Right atrium auricular region (tissue), 2 donors: ENCODE measurements at regions not wholly inside any gene's neighbourhood (a gene's known extent, or its start where the extent isn't known, plus 50 kb on each side); places are given as distances from the start of the nearest gene placed in this dataset.
"Not testable (repeated sequence)": the region's sequence is repeated elsewhere in the genome, so short reads cannot be mapped to it uniquely, and the experiment has no call there.

Source experiments
- DNase-seq: peaks from one replicate; pipeline ENCODE4 v3.0.0-alpha.2; 2019; ENCODE audit warnings: low spot score
- H3K27ac ChIP-seq, 2 donors: fragments of 200-600 bp; sonication (generic); 1 replicate in 1 of 2; 2 replicates in 1 of 2; pipeline ENCODE4 v1.5.1; 2016 to 2019
- H3K27me3 ChIP-seq, 2 donors: fragments of 200-600 bp; sonication (generic); one replicate each; pipeline versions ENCODE4 v1.5.1 to v1.6.0; 2017 to 2019
- H3K36me3 ChIP-seq: fragments of 200-600 bp; sonication (generic); one replicate; pipeline ENCODE4 v1.5.1; 2016
- H3K4me1 ChIP-seq, 2 donors: fragments of 200-600 bp; sonication (generic); one replicate each; pipeline versions ENCODE4 v1.5.1 to v1.6.0; 2017 to 2019
- H3K4me3 ChIP-seq, 2 donors: fragments of 200-600 bp; sonication (generic); 1 replicate in 1 of 2; 2 replicates in 1 of 2; pipeline ENCODE4 v1.5.1; 2017 to 2019; ENCODE audit warnings: mild to moderate bottlenecking in 1 of 2, moderate library complexity in 1 of 2
- H3K9me3 ChIP-seq, 2 donors: fragments of 200-600 bp; sonication (generic); one replicate each; pipeline ENCODE4 v1.5.1; 2019
- TF ChIP-seq, protein P1 (sequence below), 2 donors: fragments of 200-600 bp; sonication (generic); IDR thresholded peaks; one replicate each; pipeline ENCODE4 v1.5.1; 2019; ENCODE audit warnings: antibody characterized with exemption in 2 of 2

DNA sequence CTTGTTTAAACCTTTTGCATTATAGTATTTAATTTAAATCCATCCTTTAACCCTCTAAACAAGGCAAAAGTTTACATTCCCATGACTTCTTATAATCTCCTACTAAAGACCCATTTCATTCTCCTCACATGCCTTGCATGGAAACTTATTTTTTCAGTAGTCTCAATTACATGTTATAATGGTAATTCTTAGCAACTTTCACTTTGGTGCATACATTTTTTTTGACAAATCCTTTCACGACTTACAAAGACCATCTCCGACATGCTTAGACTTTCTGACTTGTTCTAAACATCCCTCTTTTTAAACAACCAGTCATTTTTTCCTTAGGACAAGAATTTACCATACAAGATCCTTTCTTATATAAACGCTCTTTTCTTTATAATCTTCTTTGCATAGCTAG is 615.4 kb upstream of the GBE1 start:
- H3K36me3 ChIP-seq: no peaks in the 10 kb centered on the region
- no peaks in the 10 kb centered on the region for H3K4me1 ChIP-seq
- no peaks in the 10 kb centered on the region for H3K27me3 ChIP-seq
- no peak overlapping the region for H3K4me3 ChIP-seq
- H3K27ac ChIP-seq: no peak overlapping the region
- no peak for DNase-seq
- H3K9me3 ChIP-seq: peaks cover 0 to 10% of the 10 kb centered on the region in 2 donors
- TF ChIP-seq, protein P1, sequence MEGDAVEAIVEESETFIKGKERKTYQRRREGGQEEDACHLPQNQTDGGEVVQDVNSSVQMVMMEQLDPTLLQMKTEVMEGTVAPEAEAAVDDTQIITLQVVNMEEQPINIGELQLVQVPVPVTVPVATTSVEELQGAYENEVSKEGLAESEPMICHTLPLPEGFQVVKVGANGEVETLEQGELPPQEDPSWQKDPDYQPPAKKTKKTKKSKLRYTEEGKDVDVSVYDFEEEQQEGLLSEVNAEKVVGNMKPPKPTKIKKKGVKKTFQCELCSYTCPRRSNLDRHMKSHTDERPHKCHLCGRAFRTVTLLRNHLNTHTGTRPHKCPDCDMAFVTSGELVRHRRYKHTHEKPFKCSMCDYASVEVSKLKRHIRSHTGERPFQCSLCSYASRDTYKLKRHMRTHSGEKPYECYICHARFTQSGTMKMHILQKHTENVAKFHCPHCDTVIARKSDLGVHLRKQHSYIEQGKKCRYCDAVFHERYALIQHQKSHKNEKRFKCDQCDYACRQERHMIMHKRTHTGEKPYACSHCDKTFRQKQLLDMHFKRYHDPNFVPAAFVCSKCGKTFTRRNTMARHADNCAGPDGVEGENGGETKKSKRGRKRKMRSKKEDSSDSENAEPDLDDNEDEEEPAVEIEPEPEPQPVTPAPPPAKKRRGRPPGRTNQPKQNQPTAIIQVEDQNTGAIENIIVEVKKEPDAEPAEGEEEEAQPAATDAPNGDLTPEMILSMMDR (IDR thresholded peaks at IDR 0.05): no peak

DNA sequence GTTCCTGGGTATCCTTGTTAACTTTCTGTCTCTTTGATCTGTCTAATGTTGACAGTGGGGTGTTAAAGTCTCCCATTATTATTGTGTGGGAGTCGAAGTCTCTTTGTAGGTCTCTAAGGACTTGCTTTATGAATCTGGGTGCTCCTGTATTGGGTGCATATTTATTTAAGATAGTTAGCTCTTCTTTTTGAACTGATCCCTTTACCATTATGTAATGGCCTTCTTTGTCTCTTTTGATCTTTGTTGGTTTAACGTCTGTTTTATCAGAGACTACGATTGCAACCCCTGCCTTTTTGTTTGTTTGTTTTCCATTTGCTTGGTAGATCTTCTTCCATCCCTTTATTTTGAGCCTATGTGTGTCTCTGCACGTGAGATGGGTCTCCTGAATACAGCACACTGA is 612.4 kb upstream of the GBE1 start:
- not testable (repeated sequence) for H3K4me1 ChIP-seq, DNase-seq, H3K36me3 ChIP-seq, H3K27me3 ChIP-seq, H3K27ac ChIP-seq, H3K4me3 ChIP-seq
- peaks cover 0 to 10% of the 10 kb centered on the region in 2 donors for H3K9me3 ChIP-seq

DNA sequence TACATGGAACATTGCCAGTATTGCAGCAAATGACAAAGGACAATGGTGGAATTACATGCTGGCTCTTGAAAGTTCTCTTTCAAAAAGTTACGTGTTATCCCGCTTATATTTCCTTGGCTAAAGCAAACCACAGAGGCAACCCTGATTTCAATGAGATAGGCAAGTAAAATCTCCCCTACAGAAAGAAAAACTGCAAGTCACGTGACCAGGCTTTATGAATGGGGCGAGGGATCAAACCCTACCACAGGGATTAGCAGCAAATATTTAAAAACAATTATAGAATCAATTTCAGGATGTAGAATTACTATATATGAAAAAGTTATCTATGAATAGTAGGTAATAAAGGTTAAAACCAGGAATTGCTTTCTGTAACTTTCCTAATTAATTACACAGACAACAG is 603.4 kb upstream of the GBE1 start:
- TF ChIP-seq, protein P1 (IDR thresholded peaks at IDR 0.05): no peak
- Histone ChIP-seq H3K4me1 (no peaks in the 10 kb centered on the region), H3K9me3 (no peaks in the 10 kb centered on the region), H3K27ac (no peak overlapping the region), H3K4me3 (no peak overlapping the region), H3K27me3 (no peaks in the 10 kb centered on the region), H3K36me3 (no peaks in the 10 kb centered on the region)
- DNase-seq: no peak

DNA sequence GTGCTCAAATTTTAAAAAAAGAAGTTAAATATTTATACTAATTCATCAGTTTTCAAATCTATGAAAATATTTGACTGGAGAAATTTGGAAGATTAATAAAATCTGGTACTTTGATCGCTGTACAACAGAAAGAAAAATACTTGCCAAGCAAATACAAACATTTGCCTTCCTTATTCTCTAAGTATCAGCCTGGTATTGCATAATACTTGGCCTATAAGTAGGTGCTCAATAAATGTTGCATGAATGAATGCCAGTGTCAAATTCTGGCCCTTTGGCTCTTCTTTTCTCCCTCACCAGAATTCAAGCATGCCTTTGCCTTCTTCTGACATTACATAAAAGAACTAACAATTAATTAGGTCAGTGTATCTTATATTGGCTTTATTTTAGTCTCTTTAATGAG is 601.7 kb upstream of the GBE1 start:
- Histone ChIP-seq H3K27ac (no peak overlapping the region), H3K36me3 (no peaks in the 10 kb centered on the region), H3K27me3 (no peaks in the 10 kb centered on the region), H3K4me1 (no peaks in the 10 kb centered on the region), H3K9me3 (no peaks in the 10 kb centered on the region), H3K4me3 (no peak overlapping the region)
- DNase-seq: no peak
- TF ChIP-seq, protein P1 (IDR thresholded peaks at IDR 0.05): no peak

DNA sequence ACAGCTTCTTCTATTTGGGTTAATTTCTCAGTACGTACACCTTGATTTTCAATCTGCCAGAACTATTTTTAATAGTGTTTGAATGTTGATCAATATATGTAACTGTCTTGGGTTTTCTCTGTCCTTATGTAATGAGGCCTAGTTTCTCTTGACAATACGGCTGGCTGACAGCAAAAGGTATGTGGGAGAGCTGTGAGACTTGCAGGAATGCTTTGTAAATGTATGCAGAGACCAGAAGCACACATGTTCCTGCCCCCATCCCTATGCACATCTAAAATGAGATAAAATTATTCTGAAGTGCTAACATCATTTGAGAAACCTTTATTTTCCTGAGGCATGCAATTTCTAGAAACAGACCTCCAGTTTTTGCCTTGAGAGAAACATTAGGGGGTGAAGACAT is 593.8 kb upstream of the GBE1 start:
- no peak overlapping the region for H3K4me3 ChIP-seq
- H3K4me1 ChIP-seq: peaks cover 0 to 5% of the 10 kb centered on the region in 2 donors
- no peaks in the 10 kb centered on the region for H3K9me3 ChIP-seq
- no peaks in the 10 kb centered on the region for H3K36me3 ChIP-seq
- H3K27me3 ChIP-seq: no peaks in the 10 kb centered on the region
- no peak overlapping the region for H3K27ac ChIP-seq
- TF ChIP-seq, protein P1 (IDR thresholded peaks at IDR 0.05): no peak
- no peak for DNase-seq

DNA sequence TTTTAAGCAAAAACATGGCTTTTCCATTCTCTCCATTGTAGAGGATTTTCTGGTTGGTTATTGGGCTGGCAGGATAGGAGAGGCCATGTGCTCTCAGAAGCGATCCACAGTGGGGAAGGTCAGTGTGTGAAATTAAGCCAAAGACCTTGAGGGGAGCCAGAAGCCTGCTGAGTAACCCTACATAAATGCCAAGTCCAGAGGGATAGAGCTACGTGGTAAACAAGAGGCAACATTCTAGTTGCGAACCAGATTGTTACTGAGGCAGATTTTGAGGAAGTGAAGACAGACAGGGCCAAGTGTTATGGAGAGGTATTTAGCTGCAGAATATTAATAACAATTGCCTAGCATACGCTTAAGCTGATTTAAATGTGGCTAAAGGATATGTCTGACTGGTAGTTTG is 592.8 kb upstream of the GBE1 start:
- H3K27ac ChIP-seq: no peak overlapping the region

More for the DNA sequence above, 592.8 kb upstream of the GBE1 start:
- H3K4me1 ChIP-seq: peaks cover 0 to 5% of the 10 kb centered on the region in 2 donors
- H3K4me3 ChIP-seq: no peak overlapping the region
- TF ChIP-seq, protein P1 (IDR thresholded peaks at IDR 0.05): no peak
- H3K36me3 ChIP-seq: no peaks in the 10 kb centered on the region
- no peak for DNase-seq
- H3K27me3 ChIP-seq: no peaks in the 10 kb centered on the region
- no peaks in the 10 kb centered on the region for H3K9me3 ChIP-seq
